ENCODE measurements at regions not wholly inside any gene's neighbourhood (a gene's known extent, or its start where the extent isn't known, plus 50 kb on each side); places are given as distances from the start of the nearest gene placed in this dataset.

DNA sequence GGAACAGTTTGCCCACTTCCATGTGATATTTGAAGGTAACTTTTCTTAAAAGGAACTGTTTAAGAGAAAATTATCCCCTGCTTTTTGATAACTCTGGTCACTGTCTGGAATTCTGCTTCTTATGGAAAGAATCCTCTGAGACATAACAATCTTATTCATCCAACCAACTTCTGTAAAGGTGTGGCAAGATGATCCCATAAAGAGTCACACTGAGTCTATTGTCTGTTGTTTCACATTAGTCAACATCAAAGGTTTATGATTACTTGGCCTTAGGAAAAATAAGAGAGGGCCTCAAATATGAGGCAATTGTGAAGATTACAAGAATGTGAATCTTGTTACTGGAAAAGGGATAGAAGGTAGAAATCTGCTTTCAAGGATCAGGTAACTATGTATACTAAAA lies 88.0 kb upstream of the MAGEB18 start:
- no peak for DNase-seq

DNA sequence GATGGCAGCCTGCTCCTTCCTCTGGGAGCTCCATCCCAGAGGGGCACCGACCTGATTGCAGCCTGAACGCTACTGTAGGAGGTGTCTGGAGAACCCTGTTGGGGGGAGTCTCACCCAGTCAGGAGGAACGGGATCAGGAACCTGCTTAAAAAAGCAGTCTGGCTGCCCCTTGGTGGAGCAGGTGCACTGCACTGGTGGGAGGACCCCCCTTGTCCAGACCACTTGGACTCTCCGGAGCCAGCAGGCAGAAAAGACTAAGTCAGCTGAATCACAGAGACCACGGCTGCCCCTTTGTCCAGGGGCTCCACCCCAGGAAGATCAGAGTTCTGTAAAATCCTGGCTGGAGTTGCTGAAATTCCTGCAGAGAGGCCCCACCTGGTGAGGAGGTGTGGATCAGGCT lies 67.3 kb upstream of the MAGEB18 start:
- no peak for DNase-seq

DNA sequence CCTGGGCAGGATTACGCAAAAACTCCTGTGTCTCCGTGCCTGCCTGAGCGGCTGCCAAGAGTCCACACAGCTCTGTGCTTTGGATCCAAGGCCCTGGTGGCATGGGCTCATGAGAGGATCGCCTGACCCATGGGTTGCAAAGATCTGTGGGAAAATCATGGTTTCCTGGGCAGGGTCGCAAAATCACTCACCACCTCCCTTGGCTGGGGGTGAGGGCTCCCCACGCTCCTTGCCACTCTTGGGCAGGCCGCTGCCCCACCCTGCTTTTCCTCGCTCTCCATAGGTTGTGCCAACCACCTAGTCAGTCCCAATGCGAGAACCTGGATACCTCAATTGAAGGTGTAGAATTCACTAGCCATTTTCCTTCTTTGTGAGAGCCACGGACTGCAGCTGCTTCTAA lies 66.5 kb upstream of the MAGEB18 start:
- no peak for DNase-seq

DNA sequence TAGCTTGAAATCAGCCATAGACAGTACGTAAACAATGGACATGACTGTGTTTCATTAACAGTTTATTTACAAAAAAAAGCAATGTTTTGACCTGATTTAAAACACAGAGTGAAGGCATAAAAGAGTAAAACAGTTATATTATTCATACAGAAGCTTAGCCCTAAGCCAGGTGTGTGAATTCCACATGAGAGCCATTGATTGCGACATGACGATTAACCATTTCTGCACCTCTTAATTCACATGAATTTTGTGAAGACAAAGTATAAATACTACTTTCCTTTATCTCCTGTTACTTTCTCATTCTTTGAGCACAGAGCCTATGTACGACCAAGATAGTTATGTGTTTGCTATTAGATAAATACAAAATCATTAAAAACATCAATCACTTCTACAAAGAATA lies 55.0 kb upstream of the MAGEB18 start:
- no peak for DNase-seq

All from fibroblast of upper back skin (primary cell).